Brain microvascular endothelial cell (primary cell): ENCODE measurements at regions not wholly inside any gene's neighbourhood (a gene's known extent, or its start where the extent isn't known, plus 50 kb on each side); places are given as distances from the start of the nearest gene placed in this dataset.

ENCODE experiments used
- DNase-seq: peaks from one replicate; pipeline ENCODE4 v3.0.0-alpha.2; 2020
- H3K27ac ChIP-seq: fragments of 250-450 bp; sonication (Bioruptor Pico); 2 replicates; pipeline ENCODE4 v1.5.1; 2020; ENCODE audit warnings: mild to moderate bottlenecking, moderate library complexity
- H3K27me3 ChIP-seq: fragments of 250-450 bp; sonication (Bioruptor Pico); replicated peaks from 2 replicates; pipeline ENCODE4 v1.5.1; 2020; ENCODE audit warnings: mild to moderate bottlenecking
- H3K36me3 ChIP-seq: fragments of 250-450 bp; sonication (Bioruptor Pico); replicated peaks from 2 replicates; pipeline ENCODE4 v1.5.1; 2020; ENCODE audit warnings: mild to moderate bottlenecking
- H3K4me3 ChIP-seq: 2 replicates; pipeline ENCODE4 v1.5.1; 2011; ENCODE audit warnings: low read depth, mild to moderate bottlenecking, control low read depth, low read length, moderate library complexity
- CTCF ChIP-seq: IDR thresholded peaks from 2 replicates; pipeline ENCODE4 v1.5.1; 2011; ENCODE audit warnings: low read depth, mild to moderate bottlenecking, moderate library complexity, low read length, control low read depth, inconsistent platforms; ENCODE audit errors: missing control alignments
- in situ Hi-C: cut with HindIII; loops from 2 replicates; pipeline ENCODE4 v1.10.0; 2017; ENCODE audit warnings: low sequenced_read_pairs, low pct_ligation_motif_present

GRCh38 chr13:40028446-40028845 is 373.0 kb downstream of the COG6 start:
- Histone ChIP-seq H3K27ac (no peak overlapping the region), H3K4me3 (no peak overlapping the region), H3K27me3 (no peaks in the 10 kb centered on the region), H3K36me3 (no peaks in the 10 kb centered on the region)
- in situ Hi-C loops: no loop called here
- TF ChIP-seq CTCF: no peak
- no peak for DNase-seq

GRCh38 chr13:40031031-40031430 is 375.6 kb downstream of the COG6 start:
- in situ Hi-C loops: no loop called here

GRCh38 chr13:40039061-40039460 is 383.6 kb downstream of the COG6 start:
- TF ChIP-seq CTCF: no peak
- H3K27ac ChIP-seq: no peak overlapping the region
- in situ Hi-C loops: no loop called here

More at GRCh38 chr13:40031031-40031430, 375.6 kb downstream of the COG6 start:
- H3K27me3 ChIP-seq: no peaks in the 10 kb centered on the region
- peak; percentile 71 for DNase-seq
- no peaks in the 10 kb centered on the region for H3K36me3 ChIP-seq
- no peak for TF ChIP-seq CTCF
- H3K4me3 ChIP-seq: no peak overlapping the region
- H3K27ac ChIP-seq: peak overlapping the region; percentile 35

GRCh38 chr13:40042991-40043390 is 387.5 kb downstream of the COG6 start:
- Histone ChIP-seq H3K27me3 (no peaks in the 10 kb centered on the region), H3K4me3 (no peak overlapping the region), H3K27ac (no peak overlapping the region), H3K36me3 (no peaks in the 10 kb centered on the region)
- TF ChIP-seq CTCF: no peak
- in situ Hi-C loops: no loop called here
- DNase-seq: no peak

More at GRCh38 chr13:40039061-40039460, 383.6 kb downstream of the COG6 start:
- DNase-seq: no peak
- no peaks in the 10 kb centered on the region for H3K36me3 ChIP-seq
- no peaks in the 10 kb centered on the region for H3K27me3 ChIP-seq
- H3K4me3 ChIP-seq: no peak overlapping the region

GRCh38 chr13:40043764-40044163 is 388.3 kb downstream of the COG6 start:
- H3K27me3 ChIP-seq: no peaks in the 10 kb centered on the region
- no peak overlapping the region for H3K4me3 ChIP-seq
- no peak overlapping the region for H3K27ac ChIP-seq
- no peaks in the 10 kb centered on the region for H3K36me3 ChIP-seq
- in situ Hi-C loops: no loop called here
- no peak for DNase-seq
- TF ChIP-seq CTCF: no peak

- no peaks in the 10 kb centered on the region for H3K36me3 ChIP-seq
- in situ Hi-C loops: no loop called here
- H3K27me3 ChIP-seq: no peaks in the 10 kb centered on the region
- H3K27ac ChIP-seq: no peak overlapping the region
- TF ChIP-seq CTCF: no peak
- no peak for DNase-seq
- no peak overlapping the region for H3K4me3 ChIP-seq
These were observed 391.9 kb downstream of the COG6 start for GRCh38 chr13:40047322-40047771.
